ENCODE measurements at regions not wholly inside any gene's neighbourhood (a gene's known extent, or its start where the extent isn't known, plus 50 kb on each side); places are given as distances from the start of the nearest gene placed in this dataset.

- Histone ChIP-seq H4K20me1 (ENCODE audit: low read depth) (no peaks in the 10 kb centered on the region), H3K4me3 (no peak overlapping the region), H2AFZ (replicated peaks) (peak overlapping the region; percentile 93), H3K4me2 (no peak overlapping the region), H3K9ac (no peak overlapping the region), H3K27me3 (no peaks in the 10 kb centered on the region), H3K9me3 (ENCODE audit: low read depth) (no peaks in the 10 kb centered on the region), H3K4me1 (no peaks in the 10 kb centered on the region), H3K36me3 (no peaks in the 10 kb centered on the region), H3K79me2 (ENCODE audit: low read depth) (no peaks in the 10 kb centered on the region), H3K27ac (no peak overlapping the region), H3F3A (ENCODE audit: low read depth) (no peaks in the 10 kb centered on the region)
- no peaks in the 10 kb centered on the region for H3K4me1 Mint-ChIP-seq
- no peak for DNase-seq (ENCODE audit: low spot score)
- no peak for TF ChIP-seq EZH2 (IDR thresholded peaks at IDR 0.05)
- TF ChIP-seq EZH2phosphoT487 (IDR thresholded peaks at IDR 0.05): no peak
- TF ChIP-seq, protein P1, sequence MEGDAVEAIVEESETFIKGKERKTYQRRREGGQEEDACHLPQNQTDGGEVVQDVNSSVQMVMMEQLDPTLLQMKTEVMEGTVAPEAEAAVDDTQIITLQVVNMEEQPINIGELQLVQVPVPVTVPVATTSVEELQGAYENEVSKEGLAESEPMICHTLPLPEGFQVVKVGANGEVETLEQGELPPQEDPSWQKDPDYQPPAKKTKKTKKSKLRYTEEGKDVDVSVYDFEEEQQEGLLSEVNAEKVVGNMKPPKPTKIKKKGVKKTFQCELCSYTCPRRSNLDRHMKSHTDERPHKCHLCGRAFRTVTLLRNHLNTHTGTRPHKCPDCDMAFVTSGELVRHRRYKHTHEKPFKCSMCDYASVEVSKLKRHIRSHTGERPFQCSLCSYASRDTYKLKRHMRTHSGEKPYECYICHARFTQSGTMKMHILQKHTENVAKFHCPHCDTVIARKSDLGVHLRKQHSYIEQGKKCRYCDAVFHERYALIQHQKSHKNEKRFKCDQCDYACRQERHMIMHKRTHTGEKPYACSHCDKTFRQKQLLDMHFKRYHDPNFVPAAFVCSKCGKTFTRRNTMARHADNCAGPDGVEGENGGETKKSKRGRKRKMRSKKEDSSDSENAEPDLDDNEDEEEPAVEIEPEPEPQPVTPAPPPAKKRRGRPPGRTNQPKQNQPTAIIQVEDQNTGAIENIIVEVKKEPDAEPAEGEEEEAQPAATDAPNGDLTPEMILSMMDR (IDR thresholded peaks at IDR 0.05): no peak
- no peak overlapping the region for H3K4me3 Mint-ChIP-seq
- H3K36me3 Mint-ChIP-seq: no peaks in the 10 kb centered on the region
- no peak overlapping the region for H3K27ac Mint-ChIP-seq
- H3K9me3 Mint-ChIP-seq: peaks cover 16% of the 10 kb centered on the region
- peaks cover 2% of the 10 kb centered on the region for H3K27me3 Mint-ChIP-seq (ENCODE audit: insufficient read depth, low read depth)
These were observed 566.6 kb upstream of the NR5A2 start for GRCh38 chr1:199460933-199461332.

DNA sequence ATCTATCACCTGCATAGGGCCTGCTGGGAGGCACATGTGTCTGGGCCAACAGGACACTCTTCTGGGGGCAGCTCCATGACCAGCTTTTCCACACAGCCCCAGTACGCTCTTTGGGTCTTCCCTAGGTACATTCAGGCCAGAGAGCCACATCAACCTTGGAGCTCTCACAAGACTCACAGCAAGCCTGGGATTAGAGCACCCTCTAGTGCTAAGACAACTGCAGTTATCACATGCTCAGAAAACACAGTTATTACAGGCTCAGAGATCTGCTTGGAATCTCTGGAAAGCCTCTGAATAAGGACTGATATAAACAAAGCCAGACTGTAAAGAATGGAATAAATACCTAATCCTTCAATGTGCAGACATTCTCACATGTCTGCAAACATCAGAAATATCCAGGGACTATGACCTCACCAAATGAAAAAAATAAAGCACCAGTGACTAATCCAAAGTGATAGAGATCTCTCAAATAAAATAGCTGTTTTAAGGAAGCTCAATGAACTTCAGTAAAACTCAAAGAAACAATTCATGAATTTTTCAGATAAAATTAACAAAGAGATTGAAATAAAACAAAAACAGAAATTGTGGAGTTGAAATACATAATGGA is 563.9 kb upstream of the NR5A2 start:
- Histone ChIP-seq H4K20me1 (ENCODE audit: low read depth) (no peaks in the 10 kb centered on the region), H3K9me3 (ENCODE audit: low read depth) (no peaks in the 10 kb centered on the region), H3K79me2 (ENCODE audit: low read depth) (no peaks in the 10 kb centered on the region), H3K9ac (no peak overlapping the region), H3K36me3 (no peaks in the 10 kb centered on the region), H3F3A (ENCODE audit: low read depth) (no peaks in the 10 kb centered on the region), H3K4me1 (no peaks in the 10 kb centered on the region), H3K4me3 (no peak overlapping the region), H2AFZ (replicated peaks) (no peak overlapping the region), H3K27me3 (no peaks in the 10 kb centered on the region), H3K4me2 (no peak overlapping the region), H3K27ac (no peak overlapping the region)
- peaks cover 2% of the 10 kb centered on the region for H3K27me3 Mint-ChIP-seq (ENCODE audit: insufficient read depth, low read depth)
- DNase-seq (ENCODE audit: low spot score): peak; percentile 80
- H3K36me3 Mint-ChIP-seq: no peaks in the 10 kb centered on the region
- TF ChIP-seq, protein P1 (IDR thresholded peaks at IDR 0.05): peak; percentile 70
- TF ChIP-seq EZH2 (IDR thresholded peaks at IDR 0.05): no peak
- H3K9me3 Mint-ChIP-seq: peaks cover 16% of the 10 kb centered on the region
- H3K4me1 Mint-ChIP-seq: no peaks in the 10 kb centered on the region
- H3K4me3 Mint-ChIP-seq: no peak overlapping the region
- no peak overlapping the region for H3K27ac Mint-ChIP-seq

- peaks cover 16% of the 10 kb centered on the region for H3K9me3 Mint-ChIP-seq
- no peak overlapping the region for H3K27ac Mint-ChIP-seq
- peaks cover 2% of the 10 kb centered on the region for H3K27me3 Mint-ChIP-seq (ENCODE audit: insufficient read depth, low read depth)
These were observed 560.5 kb upstream of the NR5A2 start for GRCh38 chr1:199466961-199467360.

More at GRCh38 chr1:199466961-199467360, 560.5 kb upstream of the NR5A2 start:
- Mint-ChIP-seq H3K36me3 (no peaks in the 10 kb centered on the region), H3K4me1 (no peaks in the 10 kb centered on the region), H3K4me3 (no peak overlapping the region)
- Histone ChIP-seq H3F3A (ENCODE audit: low read depth) (no peaks in the 10 kb centered on the region), H3K4me3 (no peak overlapping the region), H2AFZ (replicated peaks) (no peak overlapping the region), H3K4me2 (no peak overlapping the region), H3K9ac (no peak overlapping the region), H3K27ac (no peak overlapping the region), H3K36me3 (no peaks in the 10 kb centered on the region), H3K9me3 (ENCODE audit: low read depth) (no peaks in the 10 kb centered on the region), H3K79me2 (ENCODE audit: low read depth) (no peaks in the 10 kb centered on the region), H3K4me1 (no peaks in the 10 kb centered on the region), H3K27me3 (no peaks in the 10 kb centered on the region), H4K20me1 (ENCODE audit: low read depth) (no peaks in the 10 kb centered on the region)
- DNase-seq (ENCODE audit: low spot score): no peak
- TF ChIP-seq EZH2phosphoT487 (IDR thresholded peaks at IDR 0.05): no peak
- TF ChIP-seq, protein P1 (IDR thresholded peaks at IDR 0.05): no peak
- TF ChIP-seq EZH2 (IDR thresholded peaks at IDR 0.05): no peak

Data from neural progenitor cell (in vitro differentiated cells).